ENCODE measurements at regions not wholly inside any gene's neighbourhood (a gene's known extent, or its start where the extent isn't known, plus 50 kb on each side); places are given as distances from the start of the nearest gene placed in this dataset.
A peak's percentile ranks its signal among the peaks of the same experiment; 100 is the strongest.

- TF ChIP-seq LCORL (IDR thresholded peaks at IDR 0.05): no peak
- no peak for TF ChIP-seq LCORL (CRISPR knock-in tag; IDR thresholded peaks at IDR 0.05)
- no peak for TF ChIP-seq HNRNPH1 (optimal IDR thresholded peaks at IDR 0.05; ENCODE audit: low read depth, low read length)
- TF ChIP-seq ZNF562 (CRISPR knock-in tag; IDR thresholded peaks at IDR 0.05; ENCODE audit: borderline replicate concordance): no peak
- TF ChIP-seq FLYWCH1 (CRISPR knock-in tag; IDR thresholded peaks at IDR 0.05): no peak
- no peak for TF ChIP-seq ZNF83 (CRISPR knock-in tag; IDR thresholded peaks at IDR 0.05; ENCODE audit: borderline replicate concordance)
- TF ChIP-seq AGO1 (IDR thresholded peaks at IDR 0.05; ENCODE audit: low read depth, low read length, poor library complexity, severe bottlenecking): no peak
- 0 out of 2 replicates have a peak, but pooled peaks have one; percentile 6 for TF ChIP-seq ZNF644 (CRISPR knock-in tag; IDR thresholded peaks at IDR 0.05; ENCODE audit: low read depth)
- no peak for TF ChIP-seq ARNTL (CRISPR knock-in tag; IDR thresholded peaks at IDR 0.05)
- no peak for TF ChIP-seq TCF7 (IDR thresholded peaks at IDR 0.05; ENCODE audit: low read depth)
- 0 out of 2 replicates have a peak, but pooled peaks have one; percentile 46 for TF ChIP-seq SMYD3 (CRISPR knock-in tag; IDR thresholded peaks at IDR 0.05)
- no peak for TF ChIP-seq RBFOX2 (IDR thresholded peaks at IDR 0.05; ENCODE audit: low read depth, low read length)
- no peak for TF ChIP-seq ZBTB49 (CRISPR knock-in tag; IDR thresholded peaks at IDR 0.05; ENCODE audit: borderline replicate concordance)
- no peak for TF ChIP-seq ZNF496 (CRISPR knock-in tag; IDR thresholded peaks at IDR 0.05; ENCODE audit: insufficient replicate concordance)
- TF ChIP-seq SOX5 (CRISPR knock-in tag; IDR thresholded peaks at IDR 0.05; ENCODE audit: borderline replicate concordance): 0 out of 2 replicates have a peak, but pooled peaks have one; percentile 15
- 0 out of 2 replicates have a peak, but pooled peaks have one; percentile 44 for TF ChIP-seq HDAC2 (CRISPR knock-in tag; IDR thresholded peaks at IDR 0.05)
- TF ChIP-seq RBAK (CRISPR knock-in tag; IDR thresholded peaks at IDR 0.05): no peak
- TF ChIP-seq BRF2 (CRISPR knock-in tag; IDR thresholded peaks at IDR 0.05): no peak; the same call in 1 of the 2 replicates
- no peak for TF ChIP-seq ZNF709 (CRISPR knock-in tag; IDR thresholded peaks at IDR 0.05)
- no peak for TF ChIP-seq DBP (CRISPR knock-in tag; IDR thresholded peaks at IDR 0.05; ENCODE audit: not compliant biosample characterization)
- no peak for TF ChIP-seq ZBTB2 (CRISPR knock-in tag; IDR thresholded peaks at IDR 0.05; ENCODE audit: low read depth)
- TF ChIP-seq SNAPC5 (CRISPR knock-in tag; IDR thresholded peaks at IDR 0.05; ENCODE audit: borderline replicate concordance): no peak
- no peak for TF ChIP-seq ZNF331 (CRISPR knock-in tag; IDR thresholded peaks at IDR 0.05)
- no peak for TF ChIP-seq ZNF652 (CRISPR knock-in tag; IDR thresholded peaks at IDR 0.05; ENCODE audit: borderline replicate concordance, low read depth)
Measured at GRCh38 chr6:48213076-48213788, 102.2 kb upstream of the PTCHD4 start (continued).
